ENCODE measurements at regions not wholly inside any gene's neighbourhood (a gene's known extent, or its start where the extent isn't known, plus 50 kb on each side); places are given as distances from the start of the nearest gene placed in this dataset.

GRCh38 chr4:43253541-43253940, 361.0 kb downstream of the GRXCR1 start:
- POLR2A ChIA-PET = no interaction called here
- TF ChIP-seq, protein P1, sequence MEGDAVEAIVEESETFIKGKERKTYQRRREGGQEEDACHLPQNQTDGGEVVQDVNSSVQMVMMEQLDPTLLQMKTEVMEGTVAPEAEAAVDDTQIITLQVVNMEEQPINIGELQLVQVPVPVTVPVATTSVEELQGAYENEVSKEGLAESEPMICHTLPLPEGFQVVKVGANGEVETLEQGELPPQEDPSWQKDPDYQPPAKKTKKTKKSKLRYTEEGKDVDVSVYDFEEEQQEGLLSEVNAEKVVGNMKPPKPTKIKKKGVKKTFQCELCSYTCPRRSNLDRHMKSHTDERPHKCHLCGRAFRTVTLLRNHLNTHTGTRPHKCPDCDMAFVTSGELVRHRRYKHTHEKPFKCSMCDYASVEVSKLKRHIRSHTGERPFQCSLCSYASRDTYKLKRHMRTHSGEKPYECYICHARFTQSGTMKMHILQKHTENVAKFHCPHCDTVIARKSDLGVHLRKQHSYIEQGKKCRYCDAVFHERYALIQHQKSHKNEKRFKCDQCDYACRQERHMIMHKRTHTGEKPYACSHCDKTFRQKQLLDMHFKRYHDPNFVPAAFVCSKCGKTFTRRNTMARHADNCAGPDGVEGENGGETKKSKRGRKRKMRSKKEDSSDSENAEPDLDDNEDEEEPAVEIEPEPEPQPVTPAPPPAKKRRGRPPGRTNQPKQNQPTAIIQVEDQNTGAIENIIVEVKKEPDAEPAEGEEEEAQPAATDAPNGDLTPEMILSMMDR (IDR thresholded peaks at IDR 0.05; ENCODE audit: insufficient read depth, low read length, missing control alignments) = no peak
- H3K4me3 ChIP-seq (ENCODE audit: low read depth, low read length) = no peak overlapping the region
- DNase-seq (ENCODE audit: low read depth, low spot score) = no peak
- CTCF ChIA-PET = no interaction called here

GRCh38 chr4:43264730-43265129, 372.2 kb downstream of the GRXCR1 start:
- TF ChIP-seq, protein P1 (IDR thresholded peaks at IDR 0.05; ENCODE audit: insufficient read depth, low read length, missing control alignments) = no peak
- POLR2A ChIA-PET = no interaction called here
- H3K4me3 ChIP-seq (ENCODE audit: low read depth, low read length) = no peak overlapping the region
- CTCF ChIA-PET = no interaction called here
- no peak for DNase-seq (ENCODE audit: low read depth, low spot score)

- H3K4me3 ChIP-seq (ENCODE audit: low read depth, low read length) = no peak overlapping the region
- DNase-seq (ENCODE audit: low read depth, low spot score) = no peak
- ChIA-PET POLR2A (interaction anchor here (0.5 kb wide), 1 partner anchor 26 kb away, joined by 3 read pairs; no protein-coding TSS in a partner anchor), CTCF (no interaction called here)
- TF ChIP-seq, protein P1 (IDR thresholded peaks at IDR 0.05; ENCODE audit: insufficient read depth, low read length, missing control alignments) = no peak
These were observed 379.4 kb downstream of the GRXCR1 start for GRCh38 chr4:43271946-43272345.

DNA sequence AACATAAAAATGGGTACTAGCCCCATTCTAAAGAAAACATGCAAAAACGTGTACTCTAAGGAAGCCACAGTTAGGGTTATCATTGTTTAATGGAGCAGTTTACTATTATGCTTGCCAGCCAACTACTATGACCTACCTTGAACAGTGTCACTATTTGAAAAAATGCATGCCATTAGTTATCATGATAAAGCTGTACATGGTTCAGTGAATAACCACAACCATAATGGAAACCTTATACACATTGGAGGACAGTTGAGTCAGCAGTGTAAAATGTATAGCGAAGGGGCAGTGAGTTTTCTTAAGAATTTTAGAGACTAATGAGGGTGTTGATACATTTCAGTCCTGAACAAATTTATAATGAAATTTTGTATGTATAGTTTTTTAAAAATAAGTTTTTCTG, 381.9 kb downstream of the GRXCR1 start:
- POLR2A ChIA-PET = no interaction called here
- no peak for DNase-seq (ENCODE audit: low read depth, low spot score)
- CTCF ChIA-PET = no interaction called here
- TF ChIP-seq, protein P1 (IDR thresholded peaks at IDR 0.05; ENCODE audit: insufficient read depth, low read length, missing control alignments) = no peak
- H3K4me3 ChIP-seq (ENCODE audit: low read depth, low read length) = no peak overlapping the region

- TF ChIP-seq, protein P1 (IDR thresholded peaks at IDR 0.05; ENCODE audit: insufficient read depth, low read length, missing control alignments) = no peak
- CTCF ChIA-PET = no interaction called here
- DNase-seq (ENCODE audit: low read depth, low spot score) = no peak
- POLR2A ChIA-PET = no interaction called here
- no peak overlapping the region for H3K4me3 ChIP-seq (ENCODE audit: low read depth, low read length)
These were observed 383.3 kb downstream of the GRXCR1 start for GRCh38 chr4:43275779-43276178.

DNA sequence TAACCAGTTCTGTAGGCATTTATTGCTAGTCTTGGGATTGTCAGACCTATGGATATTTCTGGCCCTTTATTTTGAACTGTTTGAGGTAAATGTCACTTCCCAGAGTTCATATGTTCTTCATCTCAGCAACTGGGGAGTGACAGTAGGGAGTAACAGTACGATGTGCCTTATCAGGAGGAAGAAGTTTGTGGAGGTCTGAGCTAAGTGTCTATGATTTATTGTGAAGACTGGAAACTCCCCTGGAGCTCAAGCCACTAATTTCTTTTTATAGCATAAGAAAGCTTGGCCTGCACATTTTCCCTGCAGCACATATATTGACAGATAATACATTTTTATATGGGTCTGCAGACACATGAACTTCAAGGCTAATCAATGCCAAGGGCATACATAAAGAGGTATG, 383.8 kb downstream of the GRXCR1 start:
- ChIA-PET POLR2A (no interaction called here), CTCF (no interaction called here)
- TF ChIP-seq, protein P1 (IDR thresholded peaks at IDR 0.05; ENCODE audit: insufficient read depth, low read length, missing control alignments) = no peak
- H3K4me3 ChIP-seq (ENCODE audit: low read depth, low read length) = no peak overlapping the region
- DNase-seq (ENCODE audit: low read depth, low spot score) = no peak

All from AG04449 (cell line).